Ishikawa (cell line): ENCODE measurements at regions not wholly inside any gene's neighbourhood (a gene's known extent, or its start where the extent isn't known, plus 50 kb on each side); places are given as distances from the start of the nearest gene placed in this dataset.

Experiments
- CEBPB ChIP-seq: IDR thresholded peaks from 2 replicates; pipeline ENCODE4 v1.6.1; 2012
- CREB1 ChIP-seq: IDR thresholded peaks from 2 replicates; pipeline ENCODE4 v1.6.1; 2012; ENCODE audit warnings: low read depth
- EGR1 ChIP-seq: IDR thresholded peaks from 2 replicates; pipeline ENCODE4 v1.6.1; 2012
- EP300 ChIP-seq: IDR thresholded peaks from 2 replicates; pipeline ENCODE4 v1.6.1; 2012; ENCODE audit warnings: borderline replicate concordance
- FOXM1 ChIP-seq: IDR thresholded peaks from 2 replicates; pipeline ENCODE4 v1.6.1; 2012; ENCODE audit warnings: low read depth, borderline replicate concordance
- MAX ChIP-seq: IDR thresholded peaks from 2 replicates; pipeline ENCODE4 v1.6.1; 2012
- NFIC ChIP-seq: IDR thresholded peaks from 2 replicates; pipeline ENCODE4 v1.6.1; 2012
- RAD21 ChIP-seq: IDR thresholded peaks from 2 replicates; pipeline ENCODE4 v1.6.1; 2012; ENCODE audit warnings: low read depth
- TAF1 ChIP-seq: IDR thresholded peaks from 2 replicates; pipeline ENCODE4 v1.6.1; 2012; ENCODE audit warnings: low read depth, mild to moderate bottlenecking
- TCF12 ChIP-seq: IDR thresholded peaks from 2 replicates; pipeline ENCODE4 v1.6.1; 2012; ENCODE audit warnings: low read depth
- TEAD4 ChIP-seq: IDR thresholded peaks from 2 replicates; pipeline ENCODE4 v1.6.1; 2012
- USF1 ChIP-seq: IDR thresholded peaks from 2 replicates; pipeline ENCODE4 v1.6.1; 2012
- YY1 ChIP-seq: IDR thresholded peaks from 2 replicates; pipeline ENCODE4 v1.6.1; 2012; ENCODE audit warnings: low read depth
- ZBTB7A ChIP-seq: IDR thresholded peaks from 2 replicates; pipeline ENCODE4 v1.6.1; 2012; ENCODE audit warnings: low read depth
- TF ChIP-seq, protein P1 (sequence below): IDR thresholded peaks from 2 replicates; pipeline ENCODE4 v1.6.1; 2012; ENCODE audit warnings: low read depth, mild to moderate bottlenecking

DNA sequence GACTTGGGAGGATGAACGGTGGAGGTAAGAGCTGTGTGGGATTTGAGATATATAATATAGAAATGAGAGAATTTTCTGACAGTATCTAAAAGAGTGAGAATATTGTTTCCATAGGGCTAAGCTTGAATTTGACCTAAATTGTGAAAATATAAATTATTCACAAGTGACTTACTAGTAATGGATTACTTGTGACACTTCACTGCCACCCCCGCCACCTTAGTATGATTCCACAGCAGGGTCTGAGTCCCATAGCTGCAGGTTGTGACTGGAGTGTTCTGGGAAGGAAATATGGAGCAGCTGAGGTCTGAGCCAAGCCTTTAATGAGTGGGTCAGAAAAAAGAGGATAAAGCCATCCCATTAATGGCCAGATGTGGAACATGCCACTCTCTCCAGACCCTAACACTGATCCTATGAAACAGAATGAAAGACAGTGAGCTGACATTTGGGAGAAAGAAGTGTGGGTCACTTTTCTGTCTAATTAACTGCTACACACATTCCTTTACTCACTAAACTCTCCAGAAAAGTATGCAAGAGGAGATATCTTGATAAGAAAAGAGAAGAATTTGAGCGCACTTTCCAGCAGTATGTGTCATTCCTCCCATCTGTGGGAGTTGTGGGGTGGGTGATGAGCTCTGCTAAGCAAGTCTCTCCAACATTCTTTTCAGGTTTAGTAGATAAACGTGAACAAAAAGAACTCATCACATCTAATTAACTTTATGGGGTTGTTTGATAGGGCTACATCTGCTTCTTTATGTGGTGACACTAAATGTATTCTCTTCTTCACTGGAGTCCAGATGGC lies 1193.4 kb downstream of the SORCS3 start:
- TF ChIP-seq ZBTB7A (no peak), EGR1 (no peak), EP300 (no peak), MAX (no peak)

DNA sequence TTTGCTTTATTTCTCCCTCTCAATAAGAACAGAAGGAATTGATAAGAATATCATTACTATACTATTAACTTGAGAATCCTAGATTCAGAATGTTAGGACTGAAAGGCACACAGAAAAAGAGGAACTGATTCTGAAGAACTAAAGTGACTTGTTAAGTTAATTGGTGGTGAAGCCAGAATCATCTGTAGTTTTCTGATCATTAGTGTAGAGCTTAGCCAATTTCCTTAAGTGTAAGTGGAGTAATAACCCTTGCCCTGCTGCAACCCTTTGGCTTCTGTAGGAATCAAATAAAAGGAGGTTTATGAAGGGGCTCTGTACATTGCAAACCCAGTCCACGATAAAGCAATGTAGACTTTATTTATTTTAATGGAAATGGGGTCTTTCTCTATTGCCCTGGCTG lies 1186.0 kb downstream of the SORCS3 start:
- TF ChIP-seq ZBTB7A (no peak), CEBPB (no peak), YY1 (no peak), RAD21 (no peak), USF1 (no peak), CREB1 (no peak), TAF1 (no peak), MAX (no peak)
- TF ChIP-seq, protein P1, sequence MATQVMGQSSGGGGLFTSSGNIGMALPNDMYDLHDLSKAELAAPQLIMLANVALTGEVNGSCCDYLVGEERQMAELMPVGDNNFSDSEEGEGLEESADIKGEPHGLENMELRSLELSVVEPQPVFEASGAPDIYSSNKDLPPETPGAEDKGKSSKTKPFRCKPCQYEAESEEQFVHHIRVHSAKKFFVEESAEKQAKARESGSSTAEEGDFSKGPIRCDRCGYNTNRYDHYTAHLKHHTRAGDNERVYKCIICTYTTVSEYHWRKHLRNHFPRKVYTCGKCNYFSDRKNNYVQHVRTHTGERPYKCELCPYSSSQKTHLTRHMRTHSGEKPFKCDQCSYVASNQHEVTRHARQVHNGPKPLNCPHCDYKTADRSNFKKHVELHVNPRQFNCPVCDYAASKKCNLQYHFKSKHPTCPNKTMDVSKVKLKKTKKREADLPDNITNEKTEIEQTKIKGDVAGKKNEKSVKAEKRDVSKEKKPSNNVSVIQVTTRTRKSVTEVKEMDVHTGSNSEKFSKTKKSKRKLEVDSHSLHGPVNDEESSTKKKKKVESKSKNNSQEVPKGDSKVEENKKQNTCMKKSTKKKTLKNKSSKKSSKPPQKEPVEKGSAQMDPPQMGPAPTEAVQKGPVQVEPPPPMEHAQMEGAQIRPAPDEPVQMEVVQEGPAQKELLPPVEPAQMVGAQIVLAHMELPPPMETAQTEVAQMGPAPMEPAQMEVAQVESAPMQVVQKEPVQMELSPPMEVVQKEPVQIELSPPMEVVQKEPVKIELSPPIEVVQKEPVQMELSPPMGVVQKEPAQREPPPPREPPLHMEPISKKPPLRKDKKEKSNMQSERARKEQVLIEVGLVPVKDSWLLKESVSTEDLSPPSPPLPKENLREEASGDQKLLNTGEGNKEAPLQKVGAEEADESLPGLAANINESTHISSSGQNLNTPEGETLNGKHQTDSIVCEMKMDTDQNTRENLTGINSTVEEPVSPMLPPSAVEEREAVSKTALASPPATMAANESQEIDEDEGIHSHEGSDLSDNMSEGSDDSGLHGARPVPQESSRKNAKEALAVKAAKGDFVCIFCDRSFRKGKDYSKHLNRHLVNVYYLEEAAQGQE = no peak

GRCh38 chr10:105807935-105808587 lies 1167.0 kb downstream of the SORCS3 start:
- TF ChIP-seq EGR1 (no peak), NFIC (no peak), YY1 (no peak), TEAD4 (no peak), FOXM1 (no peak), USF1 (no peak), TCF12 (no peak), CREB1 (no peak)
- TF ChIP-seq, protein P1 = no peak

GRCh38 chr10:105803206-105803605 lies 1162.1 kb downstream of the SORCS3 start:
- TF ChIP-seq TEAD4 = no peak
- TF ChIP-seq FOXM1 = no peak
- no peak for TF ChIP-seq CREB1
- no peak for TF ChIP-seq TAF1
- no peak for TF ChIP-seq RAD21
- no peak for TF ChIP-seq USF1
- TF ChIP-seq EGR1 = no peak
- TF ChIP-seq, protein P1 = no peak
- no peak for TF ChIP-seq EP300
- no peak for TF ChIP-seq ZBTB7A
- TF ChIP-seq NFIC = no peak
- no peak for TF ChIP-seq YY1
- TF ChIP-seq TCF12 = no peak
- no peak for TF ChIP-seq MAX
- TF ChIP-seq CEBPB = no peak
